Colonic mucosa (tissue), 4 donors: ENCODE measurements at regions not wholly inside any gene's neighbourhood (a gene's known extent, or its start where the extent isn't known, plus 50 kb on each side); places are given as distances from the start of the nearest gene placed in this dataset.

Experiments used
- DNase-seq: peaks from one replicate; pipeline ENCODE4 v3.0.0-alpha.2; 2020
- H3K27ac ChIP-seq: fragments of 200-600 bp; one replicate; pipeline ENCODE4 v1.8.0; 2021
- H3K27me3 ChIP-seq: fragments of 200-600 bp; one replicate; pipeline ENCODE4 v1.8.0; 2021
- H3K36me3 ChIP-seq: fragments of 200-600 bp; one replicate; pipeline ENCODE4 v1.8.0; 2021
- H3K4me1 ChIP-seq: fragments of 200-600 bp; one replicate; pipeline ENCODE4 v1.8.0; 2021; ENCODE audit warnings: mild to moderate bottlenecking
- H3K4me3 ChIP-seq: fragments of 200-600 bp; one replicate; pipeline ENCODE4 v1.8.0; 2021
- H3K9ac ChIP-seq, 2 donors: one replicate each; pipeline ENCODE4 v1.7.0; 2013; ENCODE audit warnings: control low read depth in 2 of 2, low read depth in 2 of 2, low read length in 2 of 2
- H3K9me3 ChIP-seq: fragments of 200-600 bp; one replicate; pipeline ENCODE4 v1.8.0; 2021
- intact Hi-C: fragments of 100-400 bp; cut with DNase I; formaldehyde crosslinking; loops from one replicate; pipeline ENCODE4 v1.14.1; 2022
- TF ChIP-seq, protein P1 (sequence below): fragments of 200-600 bp; IDR thresholded peaks from one replicate; pipeline ENCODE4 v1.8.0; 2022; ENCODE audit warnings: antibody characterized with exemption, mild to moderate bottlenecking
- donor health status: healthy.
- donor health status: DM: no; HTN: no; CAD: no.
- donor health status: DM: no; HTN: no; CAD: no.

GRCh38 chr5:29587832-29588231, 1605.7 kb upstream of the CDH6 start:
- no peak overlapping the region for H3K27ac ChIP-seq
- no peak for DNase-seq
- H3K4me1 ChIP-seq: no peaks in the 10 kb centered on the region
- H3K9me3 ChIP-seq: no peaks in the 10 kb centered on the region
- intact Hi-C loops: no loop called here
- TF ChIP-seq, protein P1, sequence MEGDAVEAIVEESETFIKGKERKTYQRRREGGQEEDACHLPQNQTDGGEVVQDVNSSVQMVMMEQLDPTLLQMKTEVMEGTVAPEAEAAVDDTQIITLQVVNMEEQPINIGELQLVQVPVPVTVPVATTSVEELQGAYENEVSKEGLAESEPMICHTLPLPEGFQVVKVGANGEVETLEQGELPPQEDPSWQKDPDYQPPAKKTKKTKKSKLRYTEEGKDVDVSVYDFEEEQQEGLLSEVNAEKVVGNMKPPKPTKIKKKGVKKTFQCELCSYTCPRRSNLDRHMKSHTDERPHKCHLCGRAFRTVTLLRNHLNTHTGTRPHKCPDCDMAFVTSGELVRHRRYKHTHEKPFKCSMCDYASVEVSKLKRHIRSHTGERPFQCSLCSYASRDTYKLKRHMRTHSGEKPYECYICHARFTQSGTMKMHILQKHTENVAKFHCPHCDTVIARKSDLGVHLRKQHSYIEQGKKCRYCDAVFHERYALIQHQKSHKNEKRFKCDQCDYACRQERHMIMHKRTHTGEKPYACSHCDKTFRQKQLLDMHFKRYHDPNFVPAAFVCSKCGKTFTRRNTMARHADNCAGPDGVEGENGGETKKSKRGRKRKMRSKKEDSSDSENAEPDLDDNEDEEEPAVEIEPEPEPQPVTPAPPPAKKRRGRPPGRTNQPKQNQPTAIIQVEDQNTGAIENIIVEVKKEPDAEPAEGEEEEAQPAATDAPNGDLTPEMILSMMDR: no peak
- no peak overlapping the region for H3K4me3 ChIP-seq
- H3K36me3 ChIP-seq: no peaks in the 10 kb centered on the region
- H3K9ac ChIP-seq: no peak overlapping the region
- no peaks in the 10 kb centered on the region for H3K27me3 ChIP-seq

DNA sequence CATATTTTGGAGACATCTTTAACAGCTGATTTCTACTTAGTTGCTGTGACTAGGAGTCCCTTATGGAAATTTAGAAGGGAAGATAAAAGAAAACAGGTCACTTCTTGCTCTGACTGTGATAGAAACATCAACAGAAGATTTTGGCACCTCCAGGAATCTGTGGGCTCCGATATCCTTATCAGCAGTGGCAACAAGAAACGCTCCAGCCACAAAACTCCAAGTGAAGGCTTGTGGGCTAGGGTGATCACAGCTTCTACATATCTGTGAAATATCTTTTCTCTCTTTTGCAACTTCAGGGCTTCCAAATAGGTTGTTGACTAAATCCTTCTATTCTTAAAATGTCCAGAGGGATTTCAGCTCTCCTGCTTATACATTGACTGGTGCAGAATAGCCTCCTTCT, 1625.5 kb upstream of the CDH6 start:
- Histone ChIP-seq H3K9me3 (no peaks in the 10 kb centered on the region), H3K27me3 (no peaks in the 10 kb centered on the region), H3K4me1 (no peaks in the 10 kb centered on the region), H3K9ac (no peak overlapping the region), H3K27ac (no peak overlapping the region), H3K36me3 (no peaks in the 10 kb centered on the region), H3K4me3 (no peak overlapping the region)
- intact Hi-C loops: no loop called here
- DNase-seq: no peak
- TF ChIP-seq, protein P1: no peak

GRCh38 chr5:29561564-29561963, 1631.9 kb upstream of the CDH6 start:
- Histone ChIP-seq H3K9ac (no peak overlapping the region), H3K9me3 (no peaks in the 10 kb centered on the region), H3K36me3 (no peaks in the 10 kb centered on the region), H3K4me3 (no peak overlapping the region), H3K4me1 (no peaks in the 10 kb centered on the region), H3K27ac (no peak overlapping the region), H3K27me3 (no peaks in the 10 kb centered on the region)
- TF ChIP-seq, protein P1: no peak
- intact Hi-C loops: no loop called here
- DNase-seq: no peak

- Histone ChIP-seq H3K9me3 (no peaks in the 10 kb centered on the region), H3K27me3 (no peaks in the 10 kb centered on the region), H3K27ac (no peak overlapping the region), H3K36me3 (no peaks in the 10 kb centered on the region), H3K4me1 (no peaks in the 10 kb centered on the region), H3K4me3 (no peak overlapping the region), H3K9ac (no peak overlapping the region)
- DNase-seq: no peak
- TF ChIP-seq, protein P1: no peak
- intact Hi-C loops: no loop called here
These were observed 1643.0 kb upstream of the CDH6 start for GRCh38 chr5:29550523-29550922.

- TF ChIP-seq, protein P1: no peak
- Histone ChIP-seq H3K27me3 (no peaks in the 10 kb centered on the region), H3K27ac (no peak overlapping the region), H3K9me3 (no peaks in the 10 kb centered on the region), H3K36me3 (no peaks in the 10 kb centered on the region), H3K4me1 (no peaks in the 10 kb centered on the region), H3K4me3 (no peak overlapping the region), H3K9ac (no peak overlapping the region)
- intact Hi-C loops: no loop called here
- DNase-seq: no peak
These were observed 1645.2 kb upstream of the CDH6 start for GRCh38 chr5:29548262-29548661.
